H9 (cell line): ENCODE measurements at regions not wholly inside any gene's neighbourhood (a gene's known extent, or its start where the extent isn't known, plus 50 kb on each side); places are given as distances from the start of the nearest gene placed in this dataset.

Source experiments
- DNase-seq: peaks from one replicate; pipeline ENCODE4 v3.0.0-alpha.2; 2017
- H2AFZ ChIP-seq: one replicate; pipeline ENCODE4 v1.6.1; 2013; ENCODE audit warnings: mild to moderate bottlenecking, low read length, control low read depth, moderate library complexity
- H2AK5ac ChIP-seq: 2 replicates; pipeline ENCODE4 v1.6.1; 2013; ENCODE audit warnings: low read length, control low read depth, mixed read lengths; ENCODE audit not compliant: insufficient read length
- H2BK120ac ChIP-seq: one replicate; pipeline ENCODE4 v1.6.1; 2013; ENCODE audit warnings: low read depth, mild to moderate bottlenecking, low read length, control low read depth, inconsistent platforms; ENCODE audit not compliant: poor library complexity, severe bottlenecking
- H2BK12ac ChIP-seq: 2 replicates; pipeline ENCODE4 v1.6.1; 2013; ENCODE audit warnings: low read length, control low read depth, mixed read lengths, low read depth; ENCODE audit not compliant: insufficient read length
- H2BK15ac ChIP-seq: 2 replicates; pipeline ENCODE4 v1.6.1; 2013; ENCODE audit warnings: low read depth, low read length, control low read depth
- H2BK20ac ChIP-seq: one replicate; pipeline ENCODE4 v1.6.1; 2013; ENCODE audit warnings: low read depth, mild to moderate bottlenecking, low read length, control low read depth, inconsistent platforms; ENCODE audit not compliant: poor library complexity, severe bottlenecking
- H2BK5ac ChIP-seq: 2 replicates; pipeline ENCODE4 v1.6.1; 2013; ENCODE audit warnings: low read length, control low read depth, mixed read lengths; ENCODE audit not compliant: insufficient read length
- H3K14ac ChIP-seq: 2 replicates; pipeline ENCODE4 v1.6.1; 2013; ENCODE audit warnings: low read length, control low read depth; ENCODE audit not compliant: insufficient read depth
- H3K18ac ChIP-seq: 2 replicates; pipeline ENCODE4 v1.6.1; 2013; ENCODE audit warnings: low read depth, mild to moderate bottlenecking, mixed read lengths, low read length, control low read depth; ENCODE audit not compliant: insufficient read length
- H3K23ac ChIP-seq: 2 replicates; pipeline ENCODE4 v1.6.1; 2013; ENCODE audit warnings: low read length, control low read depth, mixed read lengths, low read depth; ENCODE audit not compliant: insufficient read length
- H3K23me2 ChIP-seq: 2 replicates; pipeline ENCODE4 v1.6.1; 2013; ENCODE audit warnings: low read depth, mild to moderate bottlenecking, mixed read lengths, low read length, control low read depth; ENCODE audit not compliant: insufficient read length, poor library complexity, severe bottlenecking
- H3K27ac ChIP-seq: 2 replicates; pipeline ENCODE4 v1.5.1; 2013; ENCODE audit warnings: low read length, control low read depth, mixed read lengths, low read depth; ENCODE audit not compliant: insufficient read length
- H3K27me3 ChIP-seq: 2 replicates; pipeline ENCODE4 v1.6.1; 2013; ENCODE audit warnings: low read length, control low read depth, inconsistent platforms; ENCODE audit not compliant: insufficient read depth
- H3K4ac ChIP-seq: 2 replicates; pipeline ENCODE4 v1.6.1; 2013; ENCODE audit warnings: low read depth, mild to moderate bottlenecking, control low read depth, inconsistent platforms, low read length, moderate library complexity
- H3K4me1 ChIP-seq: 2 replicates; pipeline ENCODE4 v1.6.1; 2013; ENCODE audit warnings: low read length, control low read depth, inconsistent platforms; ENCODE audit not compliant: insufficient read depth
- H3K4me2 ChIP-seq: 2 replicates; pipeline ENCODE4 v1.6.1; 2013; ENCODE audit warnings: low read length, control low read depth, mixed read lengths; ENCODE audit not compliant: insufficient read length, insufficient read depth
- H3K56ac ChIP-seq: 2 replicates; pipeline ENCODE4 v1.6.1; 2013; ENCODE audit warnings: low read depth, mild to moderate bottlenecking, mixed read lengths, low read length, control low read depth; ENCODE audit not compliant: insufficient read length
- H3K79me1 ChIP-seq: 2 replicates; pipeline ENCODE4 v1.6.1; 2013; ENCODE audit warnings: low read depth, mild to moderate bottlenecking, moderate library complexity, low read length, control low read depth, inconsistent platforms; ENCODE audit not compliant: insufficient read depth, poor library complexity, severe bottlenecking
- H3K79me2 ChIP-seq: 2 replicates; pipeline ENCODE4 v1.6.1; 2013; ENCODE audit warnings: low read length, control low read depth, inconsistent platforms; ENCODE audit not compliant: insufficient read depth
- H3K9ac ChIP-seq: 2 replicates; pipeline ENCODE4 v1.6.1; 2013; ENCODE audit warnings: low read length, control low read depth, mixed read lengths; ENCODE audit not compliant: insufficient read length; ENCODE audit errors: extremely low read depth
- H3K9me3 ChIP-seq: one replicate; pipeline ENCODE4 v1.6.1; 2013; ENCODE audit warnings: low read depth, low read length, inconsistent platforms; ENCODE audit not compliant: control insufficient read depth
- H3T11ph ChIP-seq: one replicate; pipeline ENCODE4 v1.6.1; 2013; ENCODE audit warnings: mild to moderate bottlenecking, low read length, control low read depth, inconsistent platforms
- H4K20me1 ChIP-seq: one replicate; pipeline ENCODE4 v1.6.1; 2013; ENCODE audit not compliant: control insufficient read depth, insufficient read length, insufficient read depth
- H4K5ac ChIP-seq: 2 replicates; pipeline ENCODE4 v1.6.1; 2013; ENCODE audit warnings: low read depth, mild to moderate bottlenecking, mixed read lengths, low read length, control low read depth; ENCODE audit not compliant: insufficient read length
- H4K8ac ChIP-seq: replicated peaks from 2 replicates; pipeline ENCODE4 v1.6.1; 2013; ENCODE audit warnings: low read length, control low read depth, mixed read lengths, low read depth; ENCODE audit not compliant: insufficient read length
- H4K91ac ChIP-seq: 2 replicates; pipeline ENCODE4 v1.6.1; 2013; ENCODE audit warnings: low read depth, mild to moderate bottlenecking, moderate library complexity, mixed read lengths, low read length, control low read depth; ENCODE audit not compliant: insufficient read length
- H3K27ac Mint-ChIP-seq, 3 experiments: 2 replicates in 2 of 3; 3 replicates in 1 of 3; pipeline ENCODE4 v1.8.0; 2020 to 2021; ENCODE audit warnings: mixed read lengths in 3 of 3, mild to moderate bottlenecking in 1 of 3, moderate library complexity in 1 of 3
- H3K27me3 Mint-ChIP-seq: 2 replicates; pipeline ENCODE4 v1.8.0; 2021; ENCODE audit warnings: low read depth, mild to moderate bottlenecking, moderate library complexity, mixed read lengths
- H3K36me3 Mint-ChIP-seq, 3 experiments: 2 replicates in 2 of 3; 3 replicates in 1 of 3; pipeline ENCODE4 v1.8.0; 2020 to 2021; ENCODE audit warnings: low read depth in 3 of 3, mixed read lengths in 3 of 3; ENCODE audit not compliant: insufficient read depth in 1 of 3
- H3K4me1 Mint-ChIP-seq, 2 experiments: 2 replicates each; pipeline ENCODE4 v1.8.0; 2020; ENCODE audit warnings: mixed read lengths in 2 of 2
- H3K4me3 Mint-ChIP-seq, 2 experiments: 2 replicates in 1 of 2; 3 replicates in 1 of 2; pipeline ENCODE4 v1.8.0; 2020 to 2021; ENCODE audit warnings: mild to moderate bottlenecking in 2 of 2, mixed read lengths in 2 of 2, moderate library complexity in 1 of 2
- H3K9me3 Mint-ChIP-seq, 2 experiments: 2 replicates in 1 of 2; 3 replicates in 1 of 2; pipeline ENCODE4 v1.8.0; 2020; ENCODE audit warnings: mild to moderate bottlenecking in 2 of 2, mixed read lengths in 2 of 2, moderate library complexity in 1 of 2
- CTCF ChIP-seq: fragments of 200-600 bp; sonication (generic); conservative IDR thresholded peaks from 3 replicates; pipeline ENCODE4 v1.8.0; 2021; ENCODE audit warnings: antibody characterized with exemption, mild to moderate bottlenecking
- WGBS: extraction: QIAGEN DNeasy Blood & Tissue Kit; methylation state at CpG from one replicate; pipeline ENCODE4 v1.1.7; 2013; ENCODE audit warnings: missing lambda C conversion rate, low lambda C conversion rate, mixed read lengths; ENCODE audit not compliant: insufficient read length; ENCODE audit errors: extremely low coverage; 5-methylcytosine and 5-hydroxymethylcytosine counted together

GRCh38 chr2:121045245-121045644 is 239.8 kb downstream of the TFCP2L1 start:
- Histone ChIP-seq H4K91ac (no peak overlapping the region), H3K23ac (no peak overlapping the region), H4K8ac (no peak overlapping the region), H4K20me1 (no peaks in the 10 kb centered on the region), H4K5ac (no peak overlapping the region), H3K4ac (no peak overlapping the region), H2BK5ac (no peak overlapping the region), H3K23me2 (no peaks in the 10 kb centered on the region), H3K56ac (no peak overlapping the region), H3K4me1 (no peaks in the 10 kb centered on the region), H3K27me3 (no peaks in the 10 kb centered on the region), H2BK120ac (no peak overlapping the region), H2BK12ac (no peak overlapping the region), H2AK5ac (no peak overlapping the region), H3K9me3 (no peaks in the 10 kb centered on the region), H2BK15ac (no peak overlapping the region), H3K18ac (no peak overlapping the region), H3K79me1 (no peaks in the 10 kb centered on the region), H3K4me2 (no peak overlapping the region), H2BK20ac (no peak overlapping the region), H3K79me2 (no peaks in the 10 kb centered on the region), H3K14ac (no peak overlapping the region; the same call in 1 of the 2 replicates), H3K27ac (no peak overlapping the region), H3T11ph (no peak overlapping the region), H2AFZ (no peak overlapping the region), H3K9ac (no peak overlapping the region)
- H3K4me3 Mint-ChIP-seq, result no peak overlapping the region
- H3K27ac Mint-ChIP-seq, result no peak overlapping the region
- DNase-seq, result no peak
- peaks cover 0 to 4% of the 10 kb centered on the region in 2 experiments; a peak in 1 of 4 replicates for H3K4me1 Mint-ChIP-seq
- H3K9me3 Mint-ChIP-seq, result no peaks in the 10 kb centered on the region; a peak in 2 of 5 replicates
- H3K27me3 Mint-ChIP-seq, result peaks cover 59% of the 10 kb centered on the region
- H3K36me3 Mint-ChIP-seq, result no peaks in the 10 kb centered on the region; a peak in 1 of 7 replicates
- WGBS, result no CpG with 5 or more reads among the region's 11 CpGs
- no peak for TF ChIP-seq CTCF
